ENCODE measurements at regions not wholly inside any gene's neighbourhood (a gene's known extent, or its start where the extent isn't known, plus 50 kb on each side); places are given as distances from the start of the nearest gene placed in this dataset.

DNA sequence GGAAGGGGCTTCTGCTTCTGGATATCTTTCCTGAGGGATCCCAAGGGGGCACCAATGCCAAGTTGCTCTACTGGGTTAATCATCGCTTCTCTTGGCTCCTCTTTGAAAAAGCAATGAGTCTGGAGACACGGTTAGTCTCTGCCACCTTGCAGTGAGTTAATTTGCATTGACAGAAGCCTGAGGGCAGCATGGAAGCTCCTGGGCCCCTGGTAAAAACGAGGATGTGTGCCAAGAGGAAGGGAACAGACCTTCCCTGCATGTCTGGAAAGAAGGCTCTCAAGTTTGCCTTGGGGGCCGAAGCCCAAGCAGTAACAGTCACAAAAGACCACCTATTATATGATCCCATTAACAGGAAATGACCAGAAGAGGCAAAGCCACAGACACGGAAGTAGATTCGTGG, 86.7 kb downstream of the IRX5 start:
- TF ChIP-seq, protein P1, sequence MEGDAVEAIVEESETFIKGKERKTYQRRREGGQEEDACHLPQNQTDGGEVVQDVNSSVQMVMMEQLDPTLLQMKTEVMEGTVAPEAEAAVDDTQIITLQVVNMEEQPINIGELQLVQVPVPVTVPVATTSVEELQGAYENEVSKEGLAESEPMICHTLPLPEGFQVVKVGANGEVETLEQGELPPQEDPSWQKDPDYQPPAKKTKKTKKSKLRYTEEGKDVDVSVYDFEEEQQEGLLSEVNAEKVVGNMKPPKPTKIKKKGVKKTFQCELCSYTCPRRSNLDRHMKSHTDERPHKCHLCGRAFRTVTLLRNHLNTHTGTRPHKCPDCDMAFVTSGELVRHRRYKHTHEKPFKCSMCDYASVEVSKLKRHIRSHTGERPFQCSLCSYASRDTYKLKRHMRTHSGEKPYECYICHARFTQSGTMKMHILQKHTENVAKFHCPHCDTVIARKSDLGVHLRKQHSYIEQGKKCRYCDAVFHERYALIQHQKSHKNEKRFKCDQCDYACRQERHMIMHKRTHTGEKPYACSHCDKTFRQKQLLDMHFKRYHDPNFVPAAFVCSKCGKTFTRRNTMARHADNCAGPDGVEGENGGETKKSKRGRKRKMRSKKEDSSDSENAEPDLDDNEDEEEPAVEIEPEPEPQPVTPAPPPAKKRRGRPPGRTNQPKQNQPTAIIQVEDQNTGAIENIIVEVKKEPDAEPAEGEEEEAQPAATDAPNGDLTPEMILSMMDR (IDR thresholded peaks at IDR 0.05): no peak

DNA sequence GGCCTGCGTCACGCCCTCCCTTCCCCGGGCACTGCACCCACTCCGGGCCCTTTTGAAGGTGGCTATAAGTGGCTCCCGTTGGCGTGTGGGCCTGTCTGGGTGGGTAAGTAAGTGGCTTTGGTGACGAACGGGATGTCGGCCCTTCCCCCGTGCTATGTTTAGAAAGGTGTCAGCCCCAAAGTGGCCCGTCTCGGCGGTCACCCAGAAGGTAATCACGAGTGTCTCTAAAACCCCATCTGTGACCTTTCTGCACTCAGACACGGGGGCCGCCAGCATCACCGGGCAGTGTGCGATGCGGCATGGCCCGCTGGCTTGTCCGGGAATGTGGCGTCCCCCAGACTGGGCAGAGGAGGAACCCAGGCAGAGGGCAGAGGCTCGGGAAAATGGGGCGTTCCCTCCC, 88.2 kb downstream of the IRX5 start:
- TF ChIP-seq, protein P1 (IDR thresholded peaks at IDR 0.05): no peak

DNA sequence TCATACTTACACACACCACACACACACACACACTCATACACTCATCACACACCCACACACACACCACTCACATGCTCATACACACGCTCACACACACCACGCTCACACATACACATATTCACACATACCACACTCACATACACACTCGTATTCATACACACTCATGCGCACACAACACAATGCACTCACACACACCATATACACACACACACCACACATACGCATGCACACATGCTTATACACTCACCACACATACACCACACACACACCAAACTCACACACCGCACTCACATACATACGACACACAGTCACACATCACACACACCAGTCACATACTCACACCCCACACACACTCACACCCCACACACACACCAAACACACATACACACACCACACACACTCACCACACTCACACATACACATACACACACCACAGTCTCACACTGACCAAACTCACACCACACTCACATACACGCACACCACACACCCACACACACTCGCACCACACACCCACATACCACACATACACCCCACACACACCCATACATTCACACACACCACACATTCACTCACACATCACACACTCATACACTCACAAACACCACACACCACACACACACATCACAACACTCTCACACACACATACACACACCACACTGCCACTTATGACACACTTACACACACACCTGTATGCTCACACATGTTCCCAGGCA, 88.9 kb downstream of the IRX5 start:
- TF ChIP-seq, protein P1 (IDR thresholded peaks at IDR 0.05): no peak

DNA sequence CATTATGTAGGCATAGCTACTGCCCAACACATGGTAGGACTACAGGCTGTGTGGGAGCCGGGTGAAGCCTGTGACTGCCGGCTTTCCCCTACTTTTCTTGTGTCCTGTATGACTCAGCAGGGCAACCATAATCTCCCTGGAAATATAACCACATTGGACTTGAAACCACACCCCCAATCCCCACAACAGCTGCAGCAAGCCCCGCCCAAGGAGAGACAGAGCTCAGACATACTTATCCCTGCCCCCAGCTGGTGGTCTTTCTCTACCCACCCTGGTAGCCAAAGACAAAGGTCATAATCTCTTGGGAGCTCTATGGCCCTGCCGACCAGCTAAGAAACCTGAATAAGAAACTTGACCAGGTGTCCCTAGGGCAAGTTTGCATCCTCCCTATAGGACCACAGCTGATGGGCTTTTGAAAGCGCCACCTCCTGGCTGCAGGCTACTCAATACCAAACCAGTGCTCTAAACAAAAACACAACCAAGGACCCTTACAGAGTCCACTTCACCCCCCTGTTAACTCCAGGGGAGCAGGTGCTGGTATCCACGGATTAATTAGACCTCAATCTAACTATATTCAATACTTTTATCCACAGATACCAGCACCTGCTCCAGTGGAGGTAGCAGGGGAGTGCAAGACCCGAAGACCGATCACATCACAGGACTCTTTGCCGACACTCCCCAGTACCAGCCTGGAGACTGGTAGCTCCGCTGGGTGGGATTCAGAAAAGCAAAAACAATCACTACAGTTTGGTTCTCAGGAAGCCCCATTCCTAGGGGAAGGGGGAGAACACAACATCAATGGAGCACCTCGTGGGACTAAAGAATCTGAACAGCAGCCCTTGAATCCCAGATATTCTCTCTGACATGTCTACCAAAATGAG, 91.2 kb downstream of the IRX5 start:
- TF ChIP-seq, protein P1 (IDR thresholded peaks at IDR 0.05): no peak; the same call in 1 of the 2 replicates

DNA sequence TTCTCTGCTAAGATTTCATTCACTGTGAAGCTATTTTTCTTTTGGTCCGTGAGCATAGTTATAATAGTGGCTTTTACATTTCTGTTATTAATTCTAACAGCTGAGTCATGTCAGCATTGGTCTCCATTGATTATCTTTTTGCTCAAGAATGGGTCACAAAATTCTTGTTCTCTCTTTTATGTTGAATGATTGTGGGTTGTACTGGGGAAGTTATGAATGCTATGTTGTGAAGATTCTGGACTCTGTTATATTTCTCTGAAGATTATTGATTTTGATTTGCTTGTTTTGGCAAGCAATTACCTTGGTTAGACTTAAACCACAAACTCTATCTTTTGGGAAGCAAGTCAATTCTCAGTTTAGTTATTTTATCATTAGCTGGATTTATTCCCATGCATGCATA, 98.8 kb downstream of the IRX5 start:
- TF ChIP-seq, protein P1 (IDR thresholded peaks at IDR 0.05): no peak

DNA sequence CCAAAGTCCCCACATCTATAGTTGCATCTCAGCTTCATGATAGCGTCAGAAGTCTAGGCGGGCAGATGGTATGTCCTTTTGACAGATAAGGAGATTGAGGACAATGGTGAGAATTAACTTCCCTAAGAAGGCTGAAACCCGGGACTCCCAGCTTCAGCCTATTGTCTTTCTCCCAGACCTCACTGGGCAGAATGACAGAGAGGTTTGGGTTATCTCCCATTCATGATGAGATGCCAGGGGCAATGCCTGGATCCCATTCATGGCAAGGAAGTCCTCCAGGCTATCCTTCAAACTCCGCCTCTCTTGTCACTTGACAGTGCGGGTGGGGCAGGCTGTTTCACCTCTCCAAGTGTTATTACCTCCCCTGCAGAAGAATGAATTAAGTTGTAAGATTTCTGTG, 100.3 kb downstream of the IRX5 start:
- TF ChIP-seq, protein P1 (IDR thresholded peaks at IDR 0.05): no peak

DNA sequence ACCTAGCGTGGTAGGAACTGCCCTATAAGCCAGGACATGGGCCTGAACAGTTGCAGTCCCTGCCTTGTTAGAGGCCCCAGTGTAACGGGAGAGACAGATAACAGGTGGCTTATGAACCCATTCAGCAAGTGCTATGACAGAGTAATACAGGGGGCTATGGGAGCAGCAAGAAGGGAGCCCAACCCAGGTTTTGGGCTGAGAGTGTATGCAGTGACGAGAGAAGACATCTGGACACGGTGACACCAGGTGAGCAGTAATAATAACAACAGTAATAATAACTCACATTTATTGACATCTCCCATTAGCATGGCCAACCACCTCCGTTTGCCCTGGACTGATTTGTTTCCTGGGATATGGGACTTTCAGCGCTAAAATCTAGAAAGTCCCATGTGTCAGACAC, 100.8 kb downstream of the IRX5 start:
- TF ChIP-seq, protein P1 (IDR thresholded peaks at IDR 0.05): no peak

All from LNCAP (cell line).